ENCODE measurements at regions not wholly inside any gene's neighbourhood (a gene's known extent, or its start where the extent isn't known, plus 50 kb on each side); places are given as distances from the start of the nearest gene placed in this dataset.

GRCh38 chr13:106078191-106078590 is 457.3 kb downstream of the EFNB2 start:
- Histone ChIP-seq H3K9me3 (no peaks in the 10 kb centered on the region), H3K27me3 (no peaks in the 10 kb centered on the region), H3K4me1 (no peaks in the 10 kb centered on the region), H3K4me3 (no peak overlapping the region), H3K36me3 (no peaks in the 10 kb centered on the region), H3K27ac (no peak overlapping the region)
- no peak for DNase-seq (ENCODE audit: extremely low spot score in 2 of 2)
- TF ChIP-seq POLR2A (IDR thresholded peaks at IDR 0.05): no peak
- no peak for TF ChIP-seq POLR2AphosphoS5 (IDR thresholded peaks at IDR 0.05; ENCODE audit: insufficient read depth in 1 of 2, low read depth in 1 of 2)
- no peak for TF ChIP-seq CTCF (IDR thresholded peaks at IDR 0.05)
- intact Hi-C loops (cut with DNase I): no loop called here

GRCh38 chr13:106077017-106077416 is 458.4 kb downstream of the EFNB2 start:
- Histone ChIP-seq H3K4me3 (no peak overlapping the region), H3K27ac (no peak overlapping the region), H3K9me3 (no peaks in the 10 kb centered on the region), H3K27me3 (no peaks in the 10 kb centered on the region), H3K4me1 (no peaks in the 10 kb centered on the region), H3K36me3 (no peaks in the 10 kb centered on the region)
- TF ChIP-seq POLR2AphosphoS5 (IDR thresholded peaks at IDR 0.05; ENCODE audit: insufficient read depth in 1 of 2, low read depth in 1 of 2) (no peak), CTCF (IDR thresholded peaks at IDR 0.05) (no peak), POLR2A (IDR thresholded peaks at IDR 0.05) (no peak)
- intact Hi-C loops (cut with DNase I): no loop called here
- DNase-seq (ENCODE audit: extremely low spot score in 2 of 2): no peak

GRCh38 chr13:106072014-106072413 is 463.4 kb downstream of the EFNB2 start:
- no peak overlapping the region for H3K4me3 ChIP-seq
- TF ChIP-seq POLR2AphosphoS5 (IDR thresholded peaks at IDR 0.05; ENCODE audit: insufficient read depth in 1 of 2, low read depth in 1 of 2) (no peak), POLR2A (IDR thresholded peaks at IDR 0.05) (no peak), CTCF (IDR thresholded peaks at IDR 0.05) (no peak)
- H3K36me3 ChIP-seq: no peaks in the 10 kb centered on the region
- H3K27me3 ChIP-seq: no peaks in the 10 kb centered on the region
- no peaks in the 10 kb centered on the region for H3K9me3 ChIP-seq
- intact Hi-C loops (cut with DNase I): no loop called here
- no peak for DNase-seq (ENCODE audit: extremely low spot score in 2 of 2)
- H3K4me1 ChIP-seq: no peaks in the 10 kb centered on the region
- no peak overlapping the region for H3K27ac ChIP-seq

GRCh38 chr13:106063591-106064313 is 471.7 kb downstream of the EFNB2 start:
- H3K27me3 ChIP-seq: no peaks in the 10 kb centered on the region
- no peaks in the 10 kb centered on the region for H3K9me3 ChIP-seq
- TF ChIP-seq POLR2AphosphoS5 (IDR thresholded peaks at IDR 0.05; ENCODE audit: insufficient read depth in 1 of 2, low read depth in 1 of 2) (no peak), POLR2A (IDR thresholded peaks at IDR 0.05) (no peak), CTCF (IDR thresholded peaks at IDR 0.05) (no peak)
- H3K4me1 ChIP-seq: no peaks in the 10 kb centered on the region
- intact Hi-C loops (cut with DNase I): no loop called here
- H3K27ac ChIP-seq: no peak overlapping the region
- no peak for DNase-seq (ENCODE audit: extremely low spot score in 2 of 2)
- no peaks in the 10 kb centered on the region for H3K36me3 ChIP-seq
- no peak overlapping the region for H3K4me3 ChIP-seq

GRCh38 chr13:106061781-106062180 is 473.7 kb downstream of the EFNB2 start:
- Histone ChIP-seq H3K27ac (no peak overlapping the region), H3K27me3 (no peaks in the 10 kb centered on the region), H3K4me3 (no peak overlapping the region), H3K9me3 (no peaks in the 10 kb centered on the region), H3K36me3 (no peaks in the 10 kb centered on the region), H3K4me1 (no peaks in the 10 kb centered on the region)
- DNase-seq (ENCODE audit: extremely low spot score in 2 of 2): no peak
- intact Hi-C loops (cut with DNase I): no loop called here
- TF ChIP-seq CTCF (IDR thresholded peaks at IDR 0.05) (no peak), POLR2AphosphoS5 (IDR thresholded peaks at IDR 0.05; ENCODE audit: insufficient read depth in 1 of 2, low read depth in 1 of 2) (no peak), POLR2A (IDR thresholded peaks at IDR 0.05) (no peak)

Data from vagina (tissue), 2 donors.